Activated CD8-positive, alpha-beta T cell treated with anti-CD3 and anti-CD28 coated beads for 36 hours (primary cell): ENCODE measurements at regions not wholly inside any gene's neighbourhood (a gene's known extent, or its start where the extent isn't known, plus 50 kb on each side); places are given as distances from the start of the nearest gene placed in this dataset.
"Not testable (repeated sequence)": the region's sequence is repeated elsewhere in the genome, so short reads cannot be mapped to it uniquely, and the experiment has no call there.

Experiments used
- ATAC-seq: fragments of 200-7000 bp; cut with Tn5 transposase; one replicate; pipeline ENCODE4 v1.10.0; 2021; ENCODE audit warnings: mild to moderate bottlenecking, moderate library complexity
- CTCF ChIA-PET: fragments of 350-600 bp; sonication (Branson Sonifier 250); formaldehyde crosslinking; loops from one replicate; lab custom pipeline; 2021; ENCODE audit warnings: antibody characterized with exemption; lab: Charles Lee
- POLR2A ChIA-PET: fragments of 350-600 bp; sonication (Branson Sonifier 250); formaldehyde crosslinking; loops from one replicate; lab custom pipeline; 2021; ENCODE audit warnings: antibody characterized with exemption; lab: Charles Lee
- DNase-seq: peaks from one replicate; pipeline ENCODE4 v3.0.0-alpha.2; 2020
- H3K27ac Mint-ChIP-seq: one replicate; pipeline ENCODE4 v1.8.0; 2021; ENCODE audit warnings: mild to moderate bottlenecking, mixed read lengths
- H3K27me3 Mint-ChIP-seq: one replicate; pipeline ENCODE4 v1.8.0; 2021; ENCODE audit warnings: mixed read lengths
- H3K36me3 Mint-ChIP-seq: one replicate; pipeline ENCODE4 v1.8.0; 2021; ENCODE audit warnings: low read depth, mixed read lengths
- H3K4me1 Mint-ChIP-seq: one replicate; pipeline ENCODE4 v1.8.0; 2021; ENCODE audit warnings: low read depth, mixed read lengths
- H3K4me3 Mint-ChIP-seq: one replicate; pipeline ENCODE4 v1.8.0; 2021; ENCODE audit warnings: mild to moderate bottlenecking, moderate library complexity, mixed read lengths
- H3K9me3 Mint-ChIP-seq: one replicate; pipeline ENCODE4 v1.8.0; 2021; ENCODE audit warnings: mixed read lengths
- intact Hi-C: fragments of 100-400 bp; cut with micrococcal nuclease; formaldehyde crosslinking; loops from one replicate; pipeline ENCODE4 v1.10.0; 2022
- TF ChIP-seq, protein P1 (sequence below): fragments of 200-600 bp; IDR thresholded peaks from one replicate; pipeline ENCODE4 v1.8.0; 2022; ENCODE audit warnings: antibody characterized with exemption, mild to moderate bottlenecking

DNA sequence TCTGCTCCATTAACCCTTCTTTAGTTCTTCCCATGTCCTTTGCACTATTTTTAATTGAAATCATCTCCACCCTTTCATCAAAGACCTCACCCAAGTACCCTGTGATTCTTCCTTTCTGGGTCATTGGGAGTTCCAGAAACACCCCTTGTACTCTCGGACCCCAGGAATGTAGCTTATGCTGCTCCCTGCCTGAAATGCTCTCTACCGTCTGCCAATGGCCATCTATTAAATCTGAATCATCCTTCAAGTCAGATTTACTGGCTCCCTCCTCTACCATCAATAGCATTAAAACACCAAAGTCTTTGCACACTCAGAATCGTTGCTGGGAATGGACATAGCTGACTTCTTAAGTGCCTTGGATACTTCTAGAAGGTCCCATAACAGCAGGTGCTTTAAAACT, 73.2 kb upstream of the GADD45A start:
- H3K27ac Mint-ChIP-seq = no peak overlapping the region
- H3K4me3 Mint-ChIP-seq = no peak overlapping the region
- POLR2A ChIA-PET = interaction anchor here (0.6 kb wide), 1 partner anchor 41 kb away, joined by 4 read pairs; no protein-coding TSS in a partner anchor
- H3K4me1 Mint-ChIP-seq = peaks cover 6% of the 10 kb centered on the region
- no peak for ATAC-seq
- H3K9me3 Mint-ChIP-seq = no peaks in the 10 kb centered on the region
- peaks cover 11% of the 10 kb centered on the region for H3K27me3 Mint-ChIP-seq
- TF ChIP-seq, protein P1, sequence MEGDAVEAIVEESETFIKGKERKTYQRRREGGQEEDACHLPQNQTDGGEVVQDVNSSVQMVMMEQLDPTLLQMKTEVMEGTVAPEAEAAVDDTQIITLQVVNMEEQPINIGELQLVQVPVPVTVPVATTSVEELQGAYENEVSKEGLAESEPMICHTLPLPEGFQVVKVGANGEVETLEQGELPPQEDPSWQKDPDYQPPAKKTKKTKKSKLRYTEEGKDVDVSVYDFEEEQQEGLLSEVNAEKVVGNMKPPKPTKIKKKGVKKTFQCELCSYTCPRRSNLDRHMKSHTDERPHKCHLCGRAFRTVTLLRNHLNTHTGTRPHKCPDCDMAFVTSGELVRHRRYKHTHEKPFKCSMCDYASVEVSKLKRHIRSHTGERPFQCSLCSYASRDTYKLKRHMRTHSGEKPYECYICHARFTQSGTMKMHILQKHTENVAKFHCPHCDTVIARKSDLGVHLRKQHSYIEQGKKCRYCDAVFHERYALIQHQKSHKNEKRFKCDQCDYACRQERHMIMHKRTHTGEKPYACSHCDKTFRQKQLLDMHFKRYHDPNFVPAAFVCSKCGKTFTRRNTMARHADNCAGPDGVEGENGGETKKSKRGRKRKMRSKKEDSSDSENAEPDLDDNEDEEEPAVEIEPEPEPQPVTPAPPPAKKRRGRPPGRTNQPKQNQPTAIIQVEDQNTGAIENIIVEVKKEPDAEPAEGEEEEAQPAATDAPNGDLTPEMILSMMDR = no peak
- H3K36me3 Mint-ChIP-seq = no peaks in the 10 kb centered on the region
- no peak for DNase-seq
- CTCF ChIA-PET = no interaction called here
- intact Hi-C loops = no loop called here

DNA sequence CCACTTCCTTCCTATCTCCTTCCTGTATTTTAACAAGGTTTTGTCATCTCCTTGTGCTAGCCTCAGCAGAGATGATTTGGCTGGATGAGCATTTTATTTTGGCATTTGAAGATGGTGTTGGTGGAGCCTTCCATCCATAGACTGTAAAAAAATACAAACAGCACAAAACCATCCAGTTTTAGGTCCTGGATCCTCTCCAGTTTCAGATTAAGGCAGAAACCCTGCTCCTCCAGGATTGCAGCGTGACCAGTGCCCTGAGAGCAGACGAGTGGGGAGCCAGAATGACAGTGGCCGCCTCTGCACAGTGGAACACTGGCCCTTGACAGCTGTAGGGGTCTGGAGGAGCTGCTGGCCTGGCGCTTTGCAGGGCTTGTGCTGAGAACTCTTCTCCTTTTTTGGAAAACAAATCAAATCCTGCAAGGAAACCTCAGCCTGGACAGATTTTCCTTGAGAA, 72.2 kb upstream of the GADD45A start:
- CTCF ChIA-PET = no interaction called here
- TF ChIP-seq, protein P1 = no peak
- intact Hi-C loops = no loop called here
- POLR2A ChIA-PET = no interaction called here
- H3K4me1 Mint-ChIP-seq = peaks cover 2% of the 10 kb centered on the region
- H3K4me3 Mint-ChIP-seq = no peak overlapping the region
- DNase-seq = no peak
- no peak for ATAC-seq
- H3K36me3 Mint-ChIP-seq = no peaks in the 10 kb centered on the region
- H3K27me3 Mint-ChIP-seq = peaks cover 15% of the 10 kb centered on the region
- H3K9me3 Mint-ChIP-seq = no peaks in the 10 kb centered on the region
- H3K27ac Mint-ChIP-seq = no peak overlapping the region

DNA sequence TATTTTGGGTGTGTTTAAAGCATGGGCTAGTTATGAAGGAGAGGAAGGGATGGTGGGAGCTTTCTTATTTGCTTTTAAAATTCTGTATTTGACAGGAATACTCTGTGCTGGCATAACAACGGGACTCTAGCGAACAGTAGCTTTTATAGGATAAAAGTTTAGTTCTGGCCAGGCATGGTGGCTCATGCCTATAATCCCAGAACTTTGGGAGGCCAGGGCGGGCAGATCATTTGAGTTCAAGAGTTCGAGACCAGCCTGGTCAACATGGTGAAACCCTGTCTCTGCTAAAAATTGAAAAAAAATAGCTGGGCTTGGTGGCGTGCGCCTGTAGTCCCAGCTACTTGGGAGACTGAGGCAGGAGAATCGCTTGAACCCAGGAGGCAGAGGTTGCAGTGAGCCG, 71.5 kb upstream of the GADD45A start:
- H3K4me3 Mint-ChIP-seq, CTCF ChIA-PET, DNase-seq, H3K27ac Mint-ChIP-seq, POLR2A ChIA-PET, H3K36me3 Mint-ChIP-seq, H3K4me1 Mint-ChIP-seq, H3K9me3 Mint-ChIP-seq, intact Hi-C loops, ATAC-seq: not testable (repeated sequence)
- peaks cover 17% of the 10 kb centered on the region for H3K27me3 Mint-ChIP-seq

DNA sequence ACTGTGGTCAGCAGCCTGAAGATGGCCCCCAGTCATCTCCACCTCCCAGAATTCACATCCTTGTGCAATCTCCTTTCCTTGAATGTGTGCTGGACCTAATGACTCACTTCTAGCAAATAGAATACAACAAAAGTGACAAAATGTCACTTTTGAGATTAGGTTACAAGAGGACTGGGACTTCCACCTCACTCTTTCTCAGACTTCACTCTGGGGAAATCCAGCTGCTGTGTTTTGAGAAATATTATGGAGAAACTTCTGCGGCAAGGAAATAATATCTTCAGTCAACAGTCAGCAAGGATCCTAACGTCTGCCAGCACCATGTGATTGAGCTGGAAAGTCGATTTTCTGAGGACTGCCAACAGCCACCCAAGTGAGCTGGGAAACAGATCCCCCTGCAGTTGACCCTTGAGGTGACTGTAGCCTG, 70.5 kb upstream of the GADD45A start:
- no peak for DNase-seq
- Mint-ChIP-seq H3K4me1 (no peaks in the 10 kb centered on the region), H3K4me3 (no peak overlapping the region), H3K27me3 (peaks cover 22% of the 10 kb centered on the region), H3K36me3 (no peaks in the 10 kb centered on the region), H3K27ac (no peak overlapping the region), H3K9me3 (no peaks in the 10 kb centered on the region)
- ATAC-seq = no peak
- CTCF ChIA-PET = interaction anchor here (1.4 kb wide), 1 partner anchor 78 kb away, joined by 3 read pairs; no protein-coding TSS in a partner anchor
- TF ChIP-seq, protein P1 = no peak
- intact Hi-C loops = no loop called here
- POLR2A ChIA-PET = no interaction called here

DNA sequence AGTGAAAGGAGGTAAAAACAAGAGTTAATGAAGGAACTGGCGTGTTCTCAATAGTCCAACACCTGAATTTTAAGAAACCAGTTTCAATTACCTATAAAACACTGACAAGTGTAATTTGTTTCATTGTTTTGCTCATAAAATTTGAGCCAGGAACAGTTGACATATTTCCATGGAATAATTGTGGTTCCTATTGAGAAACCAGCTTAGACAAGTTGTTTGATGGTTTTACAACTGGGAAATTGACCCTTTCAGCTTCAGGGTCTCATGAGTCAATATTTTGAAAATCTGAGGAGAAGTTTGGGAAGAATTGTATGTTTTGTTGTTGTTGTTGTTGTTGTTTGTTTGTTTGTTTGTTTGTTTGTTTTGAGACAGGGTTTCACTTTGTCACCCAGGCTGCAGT, 69.1 kb upstream of the GADD45A start:
- TF ChIP-seq, protein P1 = no peak
- ChIA-PET POLR2A (no interaction called here), CTCF (interaction anchor here (1.0 to 1.4 kb wide), 2 partner anchors 30 to 80 kb away, joined by 3 to 4 read pairs; no protein-coding TSS in a partner anchor)
- Mint-ChIP-seq H3K27ac (no peak overlapping the region), H3K9me3 (no peaks in the 10 kb centered on the region), H3K36me3 (no peaks in the 10 kb centered on the region), H3K27me3 (peaks cover 22% of the 10 kb centered on the region), H3K4me1 (no peaks in the 10 kb centered on the region), H3K4me3 (no peak overlapping the region)
- intact Hi-C loops = no loop called here
- ATAC-seq = no peak
- DNase-seq = no peak
